GM12878 (cell line): ENCODE measurements at regions not wholly inside any gene's neighbourhood (a gene's known extent, or its start where the extent isn't known, plus 50 kb on each side); places are given as distances from the start of the nearest gene placed in this dataset.

Experiments used
- CBFB ChIP-seq: IDR thresholded peaks from 2 replicates; pipeline ENCODE4 v1.6.1; 2016; ENCODE audit warnings: antibody characterized with exemption, low read depth
- CTCF ChIP-seq, 3 experiments: IDR thresholded peaks in 2 of 3; conservative IDR thresholded peaks in 1 of 3; 2 replicates each; pipeline ENCODE4 v1.5.1; 2011; ENCODE audit warnings: low read depth in 3 of 3, low read length in 3 of 3, mild to moderate bottlenecking in 3 of 3, control low read depth in 2 of 3, moderate library complexity in 2 of 3, inconsistent platforms in 1 of 3, mixed read lengths in 1 of 3; ENCODE audit not compliant: control insufficient read depth in 2 of 3, insufficient read depth in 1 of 3; ENCODE audit errors: extremely low read depth in 1 of 3
- ETV6 ChIP-seq, 2 experiments: fragments of 450-650 bp in 1 of 2; IDR thresholded peaks in 1 of 2; conservative IDR thresholded peaks in 1 of 2; 2 replicates each; pipeline ENCODE4 v1.6.1; 2014; ENCODE audit warnings: antibody characterized with exemption in 1 of 2, borderline replicate concordance in 1 of 2, low read depth in 1 of 2, mild to moderate bottlenecking in 1 of 2, moderate library complexity in 1 of 2
- JUND ChIP-seq: IDR thresholded peaks from 2 replicates; pipeline ENCODE4 v1.6.1; 2012; ENCODE audit warnings: low read depth, mild to moderate bottlenecking, low read length, improper control_type of control experiment, moderate library complexity
- KLF5 ChIP-seq: fragments of 450-650 bp; IDR thresholded peaks from 2 replicates; pipeline ENCODE4 v1.6.1; 2014; ENCODE audit warnings: mild to moderate bottlenecking; ENCODE audit not compliant: partially characterized antibody
- MLLT1 ChIP-seq: fragments of 450-650 bp; IDR thresholded peaks from 2 replicates; pipeline ENCODE4 v1.6.1; 2016; ENCODE audit warnings: mild to moderate bottlenecking
- NFYA ChIP-seq: IDR thresholded peaks from 2 replicates; pipeline ENCODE4 v1.6.1; 2011; ENCODE audit warnings: low read depth, mild to moderate bottlenecking, low read length, improper control_type of control experiment, borderline replicate concordance
- NRF1 ChIP-seq: conservative IDR thresholded peaks from 2 replicates; pipeline ENCODE4 v1.6.1; 2011; ENCODE audit warnings: mild to moderate bottlenecking, low read depth, low read length, improper control_type of control experiment
- POLR2AphosphoS2 ChIP-seq: IDR thresholded peaks from 2 replicates; pipeline ENCODE4 v1.6.1; 2011; ENCODE audit warnings: low read depth, mild to moderate bottlenecking, low read length, improper control_type of control experiment, moderate library complexity
- REST ChIP-seq: IDR thresholded peaks from 2 replicates; pipeline ENCODE4 v1.6.1; 2012; ENCODE audit warnings: mild to moderate bottlenecking, low read depth, low read length
- TBL1XR1 ChIP-seq: IDR thresholded peaks from 2 replicates; pipeline ENCODE4 v1.6.1; 2012; ENCODE audit warnings: low read depth, low read length, improper control_type of control experiment
- TCF12 ChIP-seq: IDR thresholded peaks from 2 replicates; pipeline ENCODE4 v1.6.1; 2011; ENCODE audit warnings: low read depth, mild to moderate bottlenecking, low read length
- ZBTB33 ChIP-seq: fragments of 450-650 bp; IDR thresholded peaks from 2 replicates; pipeline ENCODE4 v1.6.1; 2017; ENCODE audit warnings: mild to moderate bottlenecking
- ZNF592 ChIP-seq: fragments of 450-650 bp; IDR thresholded peaks from 2 replicates; pipeline ENCODE4 v1.6.1; 2017; ENCODE audit warnings: mild to moderate bottlenecking, moderate library complexity

- no peak for TF ChIP-seq REST
- TF ChIP-seq KLF5 = no peak
- TF ChIP-seq ETV6 (conservative IDR thresholded peaks at IDR 0.05 in 1 of 2, IDR thresholded peaks at IDR 0.05 in 1 of 2; ENCODE audit: borderline replicate concordance in 1 of 2, low read depth in 1 of 2) = peak in 1 of 2 experiments; percentile 76; a peak in 2 of 4 replicates
- no peak for TF ChIP-seq ZBTB33
- TF ChIP-seq POLR2AphosphoS2 = no peak
- peak; percentile 70 for TF ChIP-seq TCF12
- no peak for TF ChIP-seq NRF1
- peak; percentile 71 for TF ChIP-seq JUND
- no peak for TF ChIP-seq TBL1XR1
- no peak for TF ChIP-seq ZNF592
- no peak for TF ChIP-seq NFYA
- TF ChIP-seq CTCF (IDR thresholded peaks at IDR 0.05 in 2 of 3, conservative IDR thresholded peaks at IDR 0.05 in 1 of 3; ENCODE audit: control insufficient read depth in 2 of 3, extremely low read depth in 1 of 3, insufficient read depth in 1 of 3, low read depth in 3 of 3, low read length in 3 of 3) = peak in 2 of 3 experiments; percentile 32 to 37; a peak in 3 of 6 replicates
- TF ChIP-seq CBFB = peak; percentile 84
- peak; percentile 76 for TF ChIP-seq MLLT1
Measured at GRCh38 chr20:50338479-50339391, 148.1 kb downstream of the CEBPB start (continued).
